NT2/D1 (cell line): ENCODE measurements at regions not wholly inside any gene's neighbourhood (a gene's known extent, or its start where the extent isn't known, plus 50 kb on each side); places are given as distances from the start of the nearest gene placed in this dataset.

ENCODE experiments used
- SUZ12 ChIP-seq: IDR thresholded peaks from 2 replicates; pipeline ENCODE4 v1.6.1; 2011; ENCODE audit not compliant: insufficient read length, insufficient read depth; ENCODE audit errors: extremely low read depth
- YY1 ChIP-seq: IDR thresholded peaks from 2 replicates; pipeline ENCODE4 v1.6.1; 2011; ENCODE audit not compliant: insufficient read length, insufficient read depth

GRCh38 chr11:119853581-119854360, 124.8 kb upstream of the NECTIN1 start:
- TF ChIP-seq SUZ12 (no peak), YY1 (no peak)
